WERI-Rb-1 (cell line): ENCODE measurements at regions not wholly inside any gene's neighbourhood (a gene's known extent, or its start where the extent isn't known, plus 50 kb on each side); places are given as distances from the start of the nearest gene placed in this dataset.

Experiments used
- DNase-seq: peaks from one replicate; pipeline ENCODE4 v3.0.0-alpha.2; 2020
- H3K27ac ChIP-seq: fragments of 250-450 bp; sonication (Bioruptor Pico); 2 replicates; pipeline ENCODE4 v1.5.1; 2020; ENCODE audit warnings: mild to moderate bottlenecking, moderate library complexity
- H3K27me3 ChIP-seq: fragments of 250-450 bp; sonication (Bioruptor Pico); 2 replicates; pipeline ENCODE4 v1.5.1; 2021; ENCODE audit warnings: mild to moderate bottlenecking, low read depth, moderate library complexity; ENCODE audit not compliant: insufficient read depth, severe bottlenecking
- H3K36me3 ChIP-seq: fragments of 250-450 bp; sonication (Bioruptor Pico); 2 replicates; pipeline ENCODE4 v1.5.1; 2020; ENCODE audit warnings: mild to moderate bottlenecking, moderate library complexity
- H3K4me3 ChIP-seq: 2 replicates; pipeline ENCODE4 v1.5.1; 2011; ENCODE audit warnings: low read depth, mild to moderate bottlenecking, control low read depth, low read length
- H3K9me3 ChIP-seq: fragments of 250-450 bp; sonication (Bioruptor Pico); 2 replicates; pipeline ENCODE4 v1.5.1; 2021; ENCODE audit warnings: mild to moderate bottlenecking, moderate library complexity; ENCODE audit not compliant: severe bottlenecking
- TF ChIP-seq, protein P1 (sequence below): IDR thresholded peaks from 2 replicates; pipeline ENCODE4 v1.5.1; 2011; ENCODE audit warnings: low read depth, mild to moderate bottlenecking, control low read depth, inconsistent platforms, low read length

- Histone ChIP-seq H3K36me3 (no peaks in the 10 kb centered on the region), H3K27me3 (no peaks in the 10 kb centered on the region), H3K9me3 (no peaks in the 10 kb centered on the region), H3K4me3 (no peak overlapping the region), H3K27ac (no peak overlapping the region)
- TF ChIP-seq, protein P1, sequence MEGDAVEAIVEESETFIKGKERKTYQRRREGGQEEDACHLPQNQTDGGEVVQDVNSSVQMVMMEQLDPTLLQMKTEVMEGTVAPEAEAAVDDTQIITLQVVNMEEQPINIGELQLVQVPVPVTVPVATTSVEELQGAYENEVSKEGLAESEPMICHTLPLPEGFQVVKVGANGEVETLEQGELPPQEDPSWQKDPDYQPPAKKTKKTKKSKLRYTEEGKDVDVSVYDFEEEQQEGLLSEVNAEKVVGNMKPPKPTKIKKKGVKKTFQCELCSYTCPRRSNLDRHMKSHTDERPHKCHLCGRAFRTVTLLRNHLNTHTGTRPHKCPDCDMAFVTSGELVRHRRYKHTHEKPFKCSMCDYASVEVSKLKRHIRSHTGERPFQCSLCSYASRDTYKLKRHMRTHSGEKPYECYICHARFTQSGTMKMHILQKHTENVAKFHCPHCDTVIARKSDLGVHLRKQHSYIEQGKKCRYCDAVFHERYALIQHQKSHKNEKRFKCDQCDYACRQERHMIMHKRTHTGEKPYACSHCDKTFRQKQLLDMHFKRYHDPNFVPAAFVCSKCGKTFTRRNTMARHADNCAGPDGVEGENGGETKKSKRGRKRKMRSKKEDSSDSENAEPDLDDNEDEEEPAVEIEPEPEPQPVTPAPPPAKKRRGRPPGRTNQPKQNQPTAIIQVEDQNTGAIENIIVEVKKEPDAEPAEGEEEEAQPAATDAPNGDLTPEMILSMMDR = no peak
- DNase-seq = no peak
These were observed 187.3 kb downstream of the KTN1 start for GRCh38 chr14:55767286-55767685.

DNA sequence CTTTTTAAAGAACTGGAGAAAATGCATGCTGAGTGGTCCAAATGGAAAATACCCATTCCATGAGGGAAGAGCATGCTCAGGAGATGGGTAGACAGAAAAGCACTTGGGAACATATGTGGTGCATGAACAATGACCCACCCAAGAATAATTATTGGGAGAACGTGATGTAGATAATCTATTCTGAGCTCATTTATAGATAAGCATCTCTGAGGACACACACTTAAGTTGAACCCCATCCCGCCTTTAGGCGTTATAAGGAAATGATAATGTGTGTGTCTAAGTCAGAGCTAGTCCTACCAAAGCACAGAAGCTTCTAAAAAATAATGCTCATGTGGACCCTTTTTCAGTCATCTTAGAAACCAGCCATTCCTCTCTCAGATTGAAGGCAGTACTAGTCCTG is 189.9 kb downstream of the KTN1 start:
- Histone ChIP-seq H3K27ac (no peak overlapping the region), H3K27me3 (no peaks in the 10 kb centered on the region), H3K9me3 (no peaks in the 10 kb centered on the region), H3K36me3 (no peaks in the 10 kb centered on the region), H3K4me3 (no peak overlapping the region)
- DNase-seq = no peak
- TF ChIP-seq, protein P1 = no peak

DNA sequence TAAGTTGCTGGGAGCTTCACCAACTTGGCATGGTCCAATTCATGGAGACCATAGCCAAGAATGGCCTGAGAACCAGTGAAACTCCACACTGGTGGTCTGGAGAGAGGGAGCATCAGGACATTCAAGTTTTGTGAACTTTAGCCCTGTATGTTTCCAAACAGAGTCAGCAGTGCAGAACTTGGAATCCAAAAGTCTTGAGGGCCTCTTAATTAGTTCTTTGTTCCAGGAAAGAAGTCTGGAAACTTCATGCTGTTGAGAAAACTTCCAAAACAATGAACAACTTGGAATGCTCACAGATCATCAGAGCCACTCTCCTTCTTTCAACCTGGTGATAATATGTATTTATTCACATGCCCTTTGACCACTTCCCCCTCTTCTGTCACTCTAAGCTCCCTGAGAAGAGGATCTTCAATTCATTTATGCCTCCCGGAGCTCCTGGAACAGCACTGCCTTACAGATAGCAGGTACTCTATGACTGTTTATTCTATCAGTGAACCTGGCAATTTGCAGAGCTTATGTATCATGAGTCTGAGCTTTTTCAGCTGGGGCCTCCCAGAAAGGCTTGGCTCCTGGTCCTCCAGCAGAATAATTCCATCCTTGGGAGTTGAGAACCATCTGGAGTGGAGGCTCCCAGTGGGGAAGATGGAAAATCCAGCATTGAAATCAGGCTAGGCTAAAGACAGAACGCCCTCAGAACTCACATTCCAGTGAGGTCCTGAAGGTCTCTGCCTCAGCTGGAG is 191.4 kb downstream of the KTN1 start:
- Histone ChIP-seq H3K27ac (no peak overlapping the region), H3K9me3 (no peaks in the 10 kb centered on the region), H3K4me3 (no peak overlapping the region), H3K27me3 (no peaks in the 10 kb centered on the region), H3K36me3 (no peaks in the 10 kb centered on the region)
- TF ChIP-seq, protein P1 = no peak
- DNase-seq = no peak

DNA sequence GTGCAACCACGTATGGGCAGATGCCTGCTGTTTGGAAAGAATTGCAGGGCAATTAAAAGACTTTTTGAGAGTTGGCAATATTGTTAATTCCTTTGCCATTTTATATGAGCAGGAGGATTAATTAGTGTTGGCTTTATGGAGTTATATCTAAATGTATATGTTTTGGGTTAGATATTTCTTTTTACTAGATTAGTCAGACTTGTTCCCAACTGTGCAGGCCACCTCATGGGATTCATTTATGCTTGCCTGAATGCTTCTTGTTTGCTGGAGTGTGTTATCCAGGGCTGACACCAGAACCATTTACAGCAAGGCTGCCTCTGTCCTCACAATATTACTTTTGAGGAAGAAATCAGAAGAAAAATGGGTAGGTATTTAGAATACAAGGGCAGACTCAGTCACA is 192.5 kb downstream of the KTN1 start:
- H3K9me3 ChIP-seq = no peaks in the 10 kb centered on the region
- no peak for DNase-seq
- no peaks in the 10 kb centered on the region for H3K36me3 ChIP-seq
- H3K27ac ChIP-seq = no peak overlapping the region
- no peak overlapping the region for H3K4me3 ChIP-seq
- TF ChIP-seq, protein P1 = no peak
- H3K27me3 ChIP-seq = no peaks in the 10 kb centered on the region

DNA sequence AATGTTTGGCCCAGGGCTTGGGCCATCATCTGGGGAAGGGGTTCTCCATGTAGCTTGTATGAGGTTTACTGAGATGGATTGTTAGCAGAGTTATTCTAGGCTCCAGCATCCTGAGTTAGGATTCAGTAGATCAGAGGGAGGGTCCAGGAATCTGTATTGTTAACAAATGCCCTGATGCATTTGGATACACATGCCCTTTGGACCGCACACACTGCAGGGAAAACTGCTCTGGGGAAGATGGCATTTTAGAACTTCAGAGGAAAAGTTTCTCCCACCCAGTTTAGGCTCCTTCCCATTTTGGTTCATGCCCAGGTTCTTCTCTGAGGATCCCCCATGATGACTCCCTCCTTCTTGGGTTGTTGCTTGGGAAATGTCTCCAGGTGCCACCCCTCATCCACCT is 193.3 kb downstream of the KTN1 start:
- H3K9me3 ChIP-seq = no peaks in the 10 kb centered on the region
- H3K27ac ChIP-seq = no peak overlapping the region
- DNase-seq = no peak
- no peak overlapping the region for H3K4me3 ChIP-seq
- H3K36me3 ChIP-seq = no peaks in the 10 kb centered on the region
- TF ChIP-seq, protein P1 = no peak
- no peaks in the 10 kb centered on the region for H3K27me3 ChIP-seq
